HL-60 (cell line): ENCODE measurements at regions not wholly inside any gene's neighbourhood (a gene's known extent, or its start where the extent isn't known, plus 50 kb on each side); places are given as distances from the start of the nearest gene placed in this dataset.

Experiments used
- DNase-seq, 2 experiments: peaks; one replicate each; pipeline ENCODE4 v3.0.0-alpha.2; 2010 to 2020; ENCODE audit warnings: low read depth in 1 of 2, low spot score in 1 of 2
- H3K27ac ChIP-seq: fragments of 250-450 bp; sonication (Bioruptor Pico); replicated peaks from 2 replicates; pipeline ENCODE4 v1.5.1; 2020; ENCODE audit warnings: mild to moderate bottlenecking, moderate library complexity
- H3K27me3 ChIP-seq: fragments of 250-450 bp; sonication (Bioruptor Pico); 2 replicates; pipeline ENCODE4 v1.5.1; 2021; ENCODE audit warnings: mild to moderate bottlenecking, moderate library complexity; ENCODE audit not compliant: insufficient read depth, poor library complexity, severe bottlenecking
- H3K4me3 ChIP-seq: replicated peaks from 2 replicates; pipeline ENCODE4 v1.5.1; 2011; ENCODE audit warnings: mild to moderate bottlenecking, control low read depth, low read length; ENCODE audit not compliant: insufficient read depth
- CTCF ChIP-seq: IDR thresholded peaks from one replicate; pipeline ENCODE4 v1.5.1; 2011; ENCODE audit warnings: low read length, control low read depth, inconsistent platforms; ENCODE audit not compliant: insufficient read depth
- GABPA ChIP-seq: IDR thresholded peaks from 2 replicates; pipeline ENCODE4 v1.6.1; 2012; ENCODE audit warnings: low read depth
- POLR2AphosphoS5 ChIP-seq: IDR thresholded peaks from 2 replicates; pipeline ENCODE4 v1.6.1; 2012; ENCODE audit warnings: low read depth
- REST ChIP-seq: IDR thresholded peaks from 2 replicates; pipeline ENCODE4 v1.6.1; 2012; ENCODE audit warnings: low read depth; ENCODE audit not compliant: insufficient replicate concordance
- SPI1 ChIP-seq: IDR thresholded peaks from 2 replicates; pipeline ENCODE4 v1.6.1; 2012; ENCODE audit warnings: low read depth, mild to moderate bottlenecking, borderline replicate concordance

GRCh38 chr6:126195625-126196236 lies 144.2 kb upstream of the CENPW start:
- H3K4me3 ChIP-seq: no peak overlapping the region
- no peak for DNase-seq

GRCh38 chr6:126198631-126199030 lies 141.3 kb upstream of the CENPW start:
- H3K4me3 ChIP-seq: no peak overlapping the region
- DNase-seq: no peak
- H3K27me3 ChIP-seq: no peaks in the 10 kb centered on the region
- TF ChIP-seq GABPA (no peak), CTCF (no peak), POLR2AphosphoS5 (no peak), REST (no peak), SPI1 (no peak)
- no peak overlapping the region for H3K27ac ChIP-seq

More at GRCh38 chr6:126195625-126196236, 144.2 kb upstream of the CENPW start:
- H3K27ac ChIP-seq: no peak overlapping the region
- H3K27me3 ChIP-seq: no peaks in the 10 kb centered on the region
- TF ChIP-seq REST (no peak), SPI1 (no peak; the same call in 1 of the 2 replicates), GABPA (no peak), POLR2AphosphoS5 (no peak), CTCF (no peak)

- no peak overlapping the region for H3K4me3 ChIP-seq
- H3K27ac ChIP-seq: no peak overlapping the region
- TF ChIP-seq POLR2AphosphoS5 (no peak), REST (no peak), GABPA (no peak), CTCF (no peak), SPI1 (no peak)
- no peak for DNase-seq
- no peaks in the 10 kb centered on the region for H3K27me3 ChIP-seq
Measured at GRCh38 chr6:126199466-126199865, 140.4 kb upstream of the CENPW start.
